GM12878 (cell line): ENCODE measurements at regions not wholly inside any gene's neighbourhood (a gene's known extent, or its start where the extent isn't known, plus 50 kb on each side); places are given as distances from the start of the nearest gene placed in this dataset.

Experiments used
- CBX3 ChIP-seq: fragments of 200-600 bp; sonication (generic); IDR thresholded peaks from 2 replicates; pipeline ENCODE4 v1.6.1; 2016; ENCODE audit warnings: low read depth, borderline replicate concordance
- CREB1 ChIP-seq: IDR thresholded peaks from 2 replicates; pipeline ENCODE4 v1.6.1; 2012; ENCODE audit warnings: low read depth, mild to moderate bottlenecking, inconsistent platforms
- CUX1 ChIP-seq: IDR thresholded peaks from 2 replicates; pipeline ENCODE4 v1.6.1; 2012; ENCODE audit warnings: improper control_type of control experiment, low read depth, low read length; ENCODE audit not compliant: insufficient replicate concordance
- IRF4 ChIP-seq: IDR thresholded peaks from 2 replicates; pipeline ENCODE4 v1.6.1; 2011; ENCODE audit warnings: low read depth, low read length
- NFYA ChIP-seq: IDR thresholded peaks from 2 replicates; pipeline ENCODE4 v1.6.1; 2011; ENCODE audit warnings: low read depth, mild to moderate bottlenecking, low read length, improper control_type of control experiment, borderline replicate concordance
- SMARCA5 ChIP-seq: fragments of 450-650 bp; IDR thresholded peaks from 2 replicates; pipeline ENCODE4 v1.6.1; 2017; ENCODE audit warnings: mild to moderate bottlenecking
- YBX1 ChIP-seq: fragments of 450-650 bp; IDR thresholded peaks from 2 replicates; pipeline ENCODE4 v1.6.1; 2016; ENCODE audit warnings: antibody characterized with exemption
- ZNF207 ChIP-seq: fragments of 450-650 bp; IDR thresholded peaks from 2 replicates; pipeline ENCODE4 v1.6.1; 2014; ENCODE audit warnings: antibody characterized with exemption, mild to moderate bottlenecking, borderline replicate concordance
- TF ChIP-seq, protein P1 (sequence below): fragments of 450-650 bp; IDR thresholded peaks from 2 replicates; pipeline ENCODE4 v1.6.1; 2017; ENCODE audit warnings: antibody characterized with exemption, mild to moderate bottlenecking, moderate library complexity
- TF ChIP-seq, protein P2 (sequence below): fragments of 450-650 bp; IDR thresholded peaks from 2 replicates; pipeline ENCODE4 v1.6.1; 2017; ENCODE audit warnings: mild to moderate bottlenecking, moderate library complexity
- TF ChIP-seq, protein P3 (sequence below): fragments of 150-350 bp; IDR thresholded peaks from 2 replicates; pipeline ENCODE4 v1.6.1; 2016; ENCODE audit warnings: low read depth, low read length

GRCh38 chr2:7773362-7774360, 856.4 kb downstream of the RNF144A start (continued):
- TF ChIP-seq, protein P1, sequence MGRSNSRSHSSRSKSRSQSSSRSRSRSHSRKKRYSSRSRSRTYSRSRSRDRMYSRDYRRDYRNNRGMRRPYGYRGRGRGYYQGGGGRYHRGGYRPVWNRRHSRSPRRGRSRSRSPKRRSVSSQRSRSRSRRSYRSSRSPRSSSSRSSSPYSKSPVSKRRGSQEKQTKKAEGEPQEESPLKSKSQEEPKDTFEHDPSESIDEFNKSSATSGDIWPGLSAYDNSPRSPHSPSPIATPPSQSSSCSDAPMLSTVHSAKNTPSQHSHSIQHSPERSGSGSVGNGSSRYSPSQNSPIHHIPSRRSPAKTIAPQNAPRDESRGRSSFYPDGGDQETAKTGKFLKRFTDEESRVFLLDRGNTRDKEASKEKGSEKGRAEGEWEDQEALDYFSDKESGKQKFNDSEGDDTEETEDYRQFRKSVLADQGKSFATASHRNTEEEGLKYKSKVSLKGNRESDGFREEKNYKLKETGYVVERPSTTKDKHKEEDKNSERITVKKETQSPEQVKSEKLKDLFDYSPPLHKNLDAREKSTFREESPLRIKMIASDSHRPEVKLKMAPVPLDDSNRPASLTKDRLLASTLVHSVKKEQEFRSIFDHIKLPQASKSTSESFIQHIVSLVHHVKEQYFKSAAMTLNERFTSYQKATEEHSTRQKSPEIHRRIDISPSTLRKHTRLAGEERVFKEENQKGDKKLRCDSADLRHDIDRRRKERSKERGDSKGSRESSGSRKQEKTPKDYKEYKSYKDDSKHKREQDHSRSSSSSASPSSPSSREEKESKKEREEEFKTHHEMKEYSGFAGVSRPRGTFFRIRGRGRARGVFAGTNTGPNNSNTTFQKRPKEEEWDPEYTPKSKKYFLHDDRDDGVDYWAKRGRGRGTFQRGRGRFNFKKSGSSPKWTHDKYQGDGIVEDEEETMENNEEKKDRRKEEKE, result no peak
- TF ChIP-seq, protein P2, sequence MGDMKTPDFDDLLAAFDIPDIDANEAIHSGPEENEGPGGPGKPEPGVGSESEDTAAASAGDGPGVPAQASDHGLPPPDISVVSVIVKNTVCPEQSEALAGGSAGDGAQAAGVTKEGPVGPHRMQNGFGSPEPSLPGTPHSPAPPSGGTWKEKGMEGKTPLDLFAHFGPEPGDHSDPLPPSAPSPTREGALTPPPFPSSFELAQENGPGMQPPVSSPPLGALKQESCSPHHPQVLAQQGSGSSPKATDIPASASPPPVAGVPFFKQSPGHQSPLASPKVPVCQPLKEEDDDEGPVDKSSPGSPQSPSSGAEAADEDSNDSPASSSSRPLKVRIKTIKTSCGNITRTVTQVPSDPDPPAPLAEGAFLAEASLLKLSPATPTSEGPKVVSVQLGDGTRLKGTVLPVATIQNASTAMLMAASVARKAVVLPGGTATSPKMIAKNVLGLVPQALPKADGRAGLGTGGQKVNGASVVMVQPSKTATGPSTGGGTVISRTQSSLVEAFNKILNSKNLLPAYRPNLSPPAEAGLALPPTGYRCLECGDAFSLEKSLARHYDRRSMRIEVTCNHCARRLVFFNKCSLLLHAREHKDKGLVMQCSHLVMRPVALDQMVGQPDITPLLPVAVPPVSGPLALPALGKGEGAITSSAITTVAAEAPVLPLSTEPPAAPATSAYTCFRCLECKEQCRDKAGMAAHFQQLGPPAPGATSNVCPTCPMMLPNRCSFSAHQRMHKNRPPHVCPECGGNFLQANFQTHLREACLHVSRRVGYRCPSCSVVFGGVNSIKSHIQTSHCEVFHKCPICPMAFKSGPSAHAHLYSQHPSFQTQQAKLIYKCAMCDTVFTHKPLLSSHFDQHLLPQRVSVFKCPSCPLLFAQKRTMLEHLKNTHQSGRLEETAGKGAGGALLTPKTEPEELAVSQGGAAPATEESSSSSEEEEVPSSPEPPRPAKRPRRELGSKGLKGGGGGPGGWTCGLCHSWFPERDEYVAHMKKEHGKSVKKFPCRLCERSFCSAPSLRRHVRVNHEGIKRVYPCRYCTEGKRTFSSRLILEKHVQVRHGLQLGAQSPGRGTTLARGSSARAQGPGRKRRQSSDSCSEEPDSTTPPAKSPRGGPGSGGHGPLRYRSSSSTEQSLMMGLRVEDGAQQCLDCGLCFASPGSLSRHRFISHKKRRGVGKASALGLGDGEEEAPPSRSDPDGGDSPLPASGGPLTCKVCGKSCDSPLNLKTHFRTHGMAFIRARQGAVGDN, result 0 out of 2 replicates have a peak, but pooled peaks have one; percentile 23
- no peak for TF ChIP-seq YBX1
- TF ChIP-seq ZNF207, result peak; percentile 75; the same call in 1 of the 2 replicates
- peak; percentile 56; the same call in 1 of the 2 replicates for TF ChIP-seq CREB1
- TF ChIP-seq, protein P3, sequence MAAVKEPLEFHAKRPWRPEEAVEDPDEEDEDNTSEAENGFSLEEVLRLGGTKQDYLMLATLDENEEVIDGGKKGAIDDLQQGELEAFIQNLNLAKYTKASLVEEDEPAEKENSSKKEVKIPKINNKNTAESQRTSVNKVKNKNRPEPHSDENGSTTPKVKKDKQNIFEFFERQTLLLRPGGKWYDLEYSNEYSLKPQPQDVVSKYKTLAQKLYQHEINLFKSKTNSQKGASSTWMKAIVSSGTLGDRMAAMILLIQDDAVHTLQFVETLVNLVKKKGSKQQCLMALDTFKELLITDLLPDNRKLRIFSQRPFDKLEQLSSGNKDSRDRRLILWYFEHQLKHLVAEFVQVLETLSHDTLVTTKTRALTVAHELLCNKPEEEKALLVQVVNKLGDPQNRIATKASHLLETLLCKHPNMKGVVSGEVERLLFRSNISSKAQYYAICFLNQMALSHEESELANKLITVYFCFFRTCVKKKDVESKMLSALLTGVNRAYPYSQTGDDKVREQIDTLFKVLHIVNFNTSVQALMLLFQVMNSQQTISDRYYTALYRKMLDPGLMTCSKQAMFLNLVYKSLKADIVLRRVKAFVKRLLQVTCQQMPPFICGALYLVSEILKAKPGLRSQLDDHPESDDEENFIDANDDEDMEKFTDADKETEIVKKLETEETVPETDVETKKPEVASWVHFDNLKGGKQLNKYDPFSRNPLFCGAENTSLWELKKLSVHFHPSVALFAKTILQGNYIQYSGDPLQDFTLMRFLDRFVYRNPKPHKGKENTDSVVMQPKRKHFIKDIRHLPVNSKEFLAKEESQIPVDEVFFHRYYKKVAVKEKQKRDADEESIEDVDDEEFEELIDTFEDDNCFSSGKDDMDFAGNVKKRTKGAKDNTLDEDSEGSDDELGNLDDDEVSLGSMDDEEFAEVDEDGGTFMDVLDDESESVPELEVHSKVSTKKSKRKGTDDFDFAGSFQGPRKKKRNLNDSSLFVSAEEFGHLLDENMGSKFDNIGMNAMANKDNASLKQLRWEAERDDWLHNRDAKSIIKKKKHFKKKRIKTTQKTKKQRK, result no peak
- no peak for TF ChIP-seq CBX3
- no peak for TF ChIP-seq NFYA
- TF ChIP-seq SMARCA5, result peak; percentile 54
- TF ChIP-seq IRF4, result peak; percentile 96
- TF ChIP-seq CUX1, result no peak
